Activated CD8-positive, alpha-beta memory T cell treated with anti-CD3 and anti-CD28 coated beads for 36 hours (primary cell): ENCODE measurements at regions not wholly inside any gene's neighbourhood (a gene's known extent, or its start where the extent isn't known, plus 50 kb on each side); places are given as distances from the start of the nearest gene placed in this dataset.
"Not testable (repeated sequence)": the region's sequence is repeated elsewhere in the genome, so short reads cannot be mapped to it uniquely, and the experiment has no call there.

Experiments used
- CTCF ChIA-PET: fragments of 350-600 bp; sonication (Branson Sonifier 250); formaldehyde crosslinking; loops from one replicate; lab custom pipeline; 2021; ENCODE audit warnings: antibody characterized with exemption; lab: Charles Lee
- POLR2A ChIA-PET: fragments of 350-600 bp; sonication (Branson Sonifier 250); formaldehyde crosslinking; loops from one replicate; lab custom pipeline; 2021; ENCODE audit warnings: antibody characterized with exemption; lab: Charles Lee

GRCh38 chr5:1732238-1732941 lies 67.2 kb downstream of the MRPL36 start:
- ChIA-PET CTCF (no interaction called here), POLR2A (no interaction called here)

- CTCF ChIA-PET, POLR2A ChIA-PET: not testable (repeated sequence)
Measured at GRCh38 chr5:1731855-1732237, 67.8 kb downstream of the MRPL36 start.

GRCh38 chr5:1731091-1731639 lies 68.5 kb downstream of the MRPL36 start:
- POLR2A ChIA-PET = no interaction called here
- CTCF ChIA-PET = no interaction called here

GRCh38 chr5:1730487-1730847 lies 69.2 kb downstream of the MRPL36 start:
- ChIA-PET CTCF (no interaction called here), POLR2A (no interaction called here)

- ChIA-PET CTCF (no interaction called here), POLR2A (no interaction called here)
Measured at GRCh38 chr5:1729641-1730486, 69.8 kb downstream of the MRPL36 start.

- CTCF ChIA-PET = no interaction called here
- POLR2A ChIA-PET = no interaction called here
Measured at GRCh38 chr5:1728846-1729245, 70.8 kb downstream of the MRPL36 start.

GRCh38 chr5:1727571-1727970 lies 72.1 kb downstream of the MRPL36 start:
- ChIA-PET CTCF (no interaction called here), POLR2A (no interaction called here)

- POLR2A ChIA-PET = no interaction called here
- CTCF ChIA-PET = no interaction called here
Measured at GRCh38 chr5:1726956-1727355, 72.7 kb downstream of the MRPL36 start.

GRCh38 chr5:1726469-1726865 lies 73.2 kb downstream of the MRPL36 start:
- ChIA-PET POLR2A (no interaction called here), CTCF (no interaction called here)

GRCh38 chr5:1725641-1726468 lies 73.8 kb downstream of the MRPL36 start:
- POLR2A ChIA-PET = no interaction called here
- CTCF ChIA-PET = no interaction called here

GRCh38 chr5:1724822-1725602 lies 74.6 kb downstream of the MRPL36 start:
- ChIA-PET CTCF (no interaction called here), POLR2A (no interaction called here)

GRCh38 chr5:1723957-1724821 lies 75.4 kb downstream of the MRPL36 start:
- CTCF ChIA-PET = interaction anchor here (0.7 kb wide), 1 partner anchor 54 kb away, joined by 3 read pairs; no protein-coding TSS in a partner anchor
- POLR2A ChIA-PET = no interaction called here

GRCh38 chr5:1723476-1723875 lies 76.2 kb downstream of the MRPL36 start:
- POLR2A ChIA-PET = no interaction called here
- CTCF ChIA-PET = interaction anchor here (0.7 kb wide), 1 partner anchor 53 kb away, joined by 3 read pairs; no protein-coding TSS in a partner anchor

GRCh38 chr5:1722877-1723276 lies 76.8 kb downstream of the MRPL36 start:
- ChIA-PET POLR2A (no interaction called here), CTCF (no interaction called here)

GRCh38 chr5:1720396-1721110 lies 79.1 kb downstream of the MRPL36 start:
- ChIA-PET CTCF (no interaction called here), POLR2A (no interaction called here)

- CTCF ChIA-PET = no interaction called here
Measured at GRCh38 chr5:1719860-1720259, 79.8 kb downstream of the MRPL36 start.

GRCh38 chr5:1718669-1719068 lies 81.0 kb downstream of the MRPL36 start:
- CTCF ChIA-PET = no interaction called here
- POLR2A ChIA-PET = no interaction called here

More at GRCh38 chr5:1719860-1720259, 79.8 kb downstream of the MRPL36 start:
- POLR2A ChIA-PET = interaction anchor here (0.6 kb wide), 1 partner anchor 85 kb away, joined by 3 read pairs; no protein-coding TSS in a partner anchor
